ENCODE measurements at regions not wholly inside any gene's neighbourhood (a gene's known extent, or its start where the extent isn't known, plus 50 kb on each side); places are given as distances from the start of the nearest gene placed in this dataset.

- ChIA-PET CTCF (no interaction called here), POLR2A (ENCODE audit: low non-redundant PET) (no interaction called here)
- peaks cover 4% of the 10 kb centered on the region for H3K27me3 ChIP-seq (replicated peaks; ENCODE audit: insufficient read depth, low read depth, low read length, poor library complexity)
- TF ChIP-seq CTCF (conservative IDR thresholded peaks at IDR 0.05; ENCODE audit: low read depth, low read length): no peak
- TF ChIP-seq EZH2 (IDR thresholded peaks at IDR 0.05; ENCODE audit: borderline replicate concordance, low read depth, low read length, poor library complexity, severe bottlenecking): no peak
- H3K4me1 ChIP-seq (ENCODE audit: insufficient read depth, low read length, poor library complexity, severe bottlenecking): no peaks in the 10 kb centered on the region
- H3K9me3 ChIP-seq (ENCODE audit: low read depth, low read length, poor library complexity, severe bottlenecking): no peaks in the 10 kb centered on the region
- no peaks in the 10 kb centered on the region for H3K36me3 ChIP-seq (ENCODE audit: insufficient read depth, low read length, poor library complexity, severe bottlenecking)
- DNase-seq (ENCODE audit: low spot score): no peak
- intact Hi-C loops (cut with micrococcal nuclease; ENCODE audit: unreplicated experiment): no loop called here
- BruUV-seq (replicated peaks): no TSS peak
- no peak overlapping the region for H3K27ac ChIP-seq (ENCODE audit: low read depth, low read length, poor library complexity, severe bottlenecking)
- H3K4me3 ChIP-seq (ENCODE audit: low read depth, low read length, poor library complexity, severe bottlenecking): no peak overlapping the region
Observed at GRCh38 chr12:4006743-4007142, 133.5 kb upstream of the PARP11 start.

DNA sequence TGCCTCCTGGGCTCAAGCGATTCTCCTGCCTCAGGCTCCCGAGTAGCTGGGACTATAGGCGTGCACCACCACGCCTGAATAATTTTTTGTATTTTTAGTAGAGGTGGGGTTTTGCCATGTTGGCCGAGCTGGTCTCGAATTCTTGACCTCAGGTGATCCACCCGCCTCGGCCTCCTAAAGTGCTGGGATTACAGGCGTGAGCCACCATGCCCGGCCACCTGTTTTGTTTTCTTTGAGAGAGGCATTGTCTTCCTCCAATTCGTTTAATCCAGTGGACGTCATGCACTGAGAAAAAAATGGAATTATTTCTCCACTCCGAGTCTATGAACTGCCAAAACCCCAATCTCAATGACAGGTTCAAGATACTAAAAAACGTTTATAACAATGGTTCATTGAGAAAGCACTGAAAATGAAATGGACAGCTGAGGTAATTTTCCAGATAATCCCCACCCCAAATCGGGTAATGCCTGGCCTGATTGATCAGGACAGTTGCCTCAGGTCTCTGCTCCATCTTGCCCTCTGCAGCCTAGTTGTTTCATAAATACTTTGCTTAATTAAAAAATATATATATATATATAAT is 132.7 kb upstream of the PARP11 start:
- CTCF ChIA-PET: no interaction called here

DNA sequence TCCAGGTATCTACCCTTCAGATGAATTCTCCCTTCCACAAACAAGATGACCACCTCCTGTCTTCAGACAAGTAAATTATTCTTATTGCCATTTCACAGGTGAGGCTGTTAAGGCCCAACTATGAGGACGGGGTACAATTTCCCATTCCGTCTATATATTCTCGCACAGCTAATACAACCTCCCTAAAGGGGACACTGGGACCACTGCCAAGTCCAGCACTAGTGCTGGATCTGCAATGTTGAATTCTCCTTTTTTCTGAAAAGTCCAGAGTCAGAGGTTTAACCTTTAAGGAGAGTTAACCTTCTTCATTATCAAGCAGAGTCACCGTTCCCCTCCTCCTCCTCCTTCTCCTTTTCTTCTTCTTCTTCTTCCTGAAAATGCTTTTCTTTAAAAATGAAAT is 130.4 kb upstream of the PARP11 start:
- Histone ChIP-seq H3K9me3 (ENCODE audit: low read depth, low read length, poor library complexity, severe bottlenecking) (no peaks in the 10 kb centered on the region), H3K27me3 (replicated peaks; ENCODE audit: insufficient read depth, low read depth, low read length, poor library complexity) (no peaks in the 10 kb centered on the region), H3K27ac (ENCODE audit: low read depth, low read length, poor library complexity, severe bottlenecking) (no peak overlapping the region), H3K4me1 (ENCODE audit: insufficient read depth, low read length, poor library complexity, severe bottlenecking) (no peaks in the 10 kb centered on the region), H3K4me3 (ENCODE audit: low read depth, low read length, poor library complexity, severe bottlenecking) (no peak overlapping the region), H3K36me3 (ENCODE audit: insufficient read depth, low read length, poor library complexity, severe bottlenecking) (no peaks in the 10 kb centered on the region)
- ChIA-PET POLR2A (ENCODE audit: low non-redundant PET) (no interaction called here), CTCF (no interaction called here)
- BruUV-seq (replicated peaks): no TSS peak
- intact Hi-C loops (cut with micrococcal nuclease; ENCODE audit: unreplicated experiment): no loop called here
- TF ChIP-seq CTCF (conservative IDR thresholded peaks at IDR 0.05; ENCODE audit: low read depth, low read length) (no peak), EZH2 (IDR thresholded peaks at IDR 0.05; ENCODE audit: borderline replicate concordance, low read depth, low read length, poor library complexity, severe bottlenecking) (no peak)
- DNase-seq (ENCODE audit: low spot score): no peak

More for the DNA sequence above, 132.7 kb upstream of the PARP11 start:
- TF ChIP-seq CTCF (conservative IDR thresholded peaks at IDR 0.05; ENCODE audit: low read depth, low read length): no peak
- no peak for TF ChIP-seq EZH2 (IDR thresholded peaks at IDR 0.05; ENCODE audit: borderline replicate concordance, low read depth, low read length, poor library complexity, severe bottlenecking)
- H3K9me3 ChIP-seq (ENCODE audit: low read depth, low read length, poor library complexity, severe bottlenecking): no peaks in the 10 kb centered on the region
- intact Hi-C loops (cut with micrococcal nuclease; ENCODE audit: unreplicated experiment): no loop called here
- peaks cover 4% of the 10 kb centered on the region for H3K27me3 ChIP-seq (replicated peaks; ENCODE audit: insufficient read depth, low read depth, low read length, poor library complexity)
- POLR2A ChIA-PET (ENCODE audit: low non-redundant PET): no interaction called here
- H3K4me1 ChIP-seq (ENCODE audit: insufficient read depth, low read length, poor library complexity, severe bottlenecking): no peaks in the 10 kb centered on the region
- BruUV-seq (replicated peaks): no TSS peak
- H3K4me3 ChIP-seq (ENCODE audit: low read depth, low read length, poor library complexity, severe bottlenecking): no peak overlapping the region
- no peak for DNase-seq (ENCODE audit: low spot score)
- no peak overlapping the region for H3K27ac ChIP-seq (ENCODE audit: low read depth, low read length, poor library complexity, severe bottlenecking)
- no peaks in the 10 kb centered on the region for H3K36me3 ChIP-seq (ENCODE audit: insufficient read depth, low read length, poor library complexity, severe bottlenecking)

All from A673 (cell line).